C4-2B (cell line): ENCODE measurements at regions not wholly inside any gene's neighbourhood (a gene's known extent, or its start where the extent isn't known, plus 50 kb on each side); places are given as distances from the start of the nearest gene placed in this dataset.

ENCODE experiments used
- CTCF ChIP-seq: fragments of 450-650 bp; conservative IDR thresholded peaks from 2 replicates; pipeline ENCODE4 v1.5.1; 2017; ENCODE audit warnings: mild to moderate bottlenecking
- ZFX ChIP-seq: fragments of 450-650 bp; IDR thresholded peaks from 2 replicates; pipeline ENCODE4 v1.6.1; 2017

GRCh38 chr5:30502277-30502676 is 691.2 kb upstream of the CDH6 start:
- TF ChIP-seq CTCF, result no peak
- TF ChIP-seq ZFX, result no peak
